Transverse colon (tissue), 4 donors: ENCODE measurements at regions not wholly inside any gene's neighbourhood (a gene's known extent, or its start where the extent isn't known, plus 50 kb on each side); places are given as distances from the start of the nearest gene placed in this dataset.

Source experiments
- DNase-seq: peaks from one replicate; pipeline ENCODE4 v3.0.0-alpha.2; 2019
- H3K27ac ChIP-seq, 4 donors: fragments of 200-600 bp; sonication (generic); 2 replicates each; pipeline ENCODE4 v1.5.1; 2016 to 2018; ENCODE audit warnings: inconsistent platforms in 4 of 4
- H3K27me3 ChIP-seq: fragments of 200-600 bp; sonication (generic); 2 replicates; pipeline ENCODE4 v1.5.1; 2017; ENCODE audit warnings: inconsistent platforms
- H3K36me3 ChIP-seq, 4 donors: fragments of 200-600 bp; sonication (generic); 2 replicates each; pipeline ENCODE4 v1.5.1; 2017 to 2019; ENCODE audit warnings: inconsistent platforms in 4 of 4
- H3K4me1 ChIP-seq, 4 donors: fragments of 200-600 bp; sonication (generic); 2 replicates each; pipeline ENCODE4 v1.5.1; 2017 to 2020; ENCODE audit warnings: inconsistent platforms in 4 of 4
- H3K4me3 ChIP-seq, 4 donors: fragments of 200-600 bp; sonication (generic); 1 replicate in 1 of 4; 2 replicates in 3 of 4; pipeline versions ENCODE4 v1.5.1 to v1.6.1; 2017 to 2019; ENCODE audit warnings: inconsistent platforms in 4 of 4
- H3K9me3 ChIP-seq, 2 donors: fragments of 200-600 bp; sonication (generic); 2 replicates each; pipeline ENCODE4 v1.5.1; 2017 to 2019; ENCODE audit warnings: inconsistent platforms in 2 of 2
- CTCF ChIP-seq, 5 experiments: fragments of 200-600 bp in 3 of 5; fragments of 450-650 bp in 2 of 5; sonication (generic) in 3 of 5; IDR thresholded peaks; 1 replicate in 2 of 5; 2 replicates in 3 of 5; pipeline ENCODE4 v1.5.1; 2016 to 2017; ENCODE audit warnings: antibody characterized with exemption in 5 of 5, inconsistent platforms in 3 of 5, mild to moderate bottlenecking in 2 of 5, moderate library complexity in 1 of 5
- EP300 ChIP-seq: sonication (generic); formaldehyde crosslinking; IDR thresholded peaks from one replicate; pipeline ENCODE4 v1.6.1; 2017; ENCODE audit warnings: antibody characterized with exemption, low read depth
- POLR2A ChIP-seq: fragments of 450-650 bp; IDR thresholded peaks from one replicate; pipeline ENCODE4 v1.6.1; 2016; ENCODE audit warnings: antibody characterized with exemption, mild to moderate bottlenecking, moderate library complexity
- POLR2AphosphoS5 ChIP-seq, 3 donors: sonication (generic); formaldehyde crosslinking; IDR thresholded peaks; one replicate each; pipeline ENCODE4 v1.6.1; 2016; ENCODE audit warnings: antibody characterized with exemption in 3 of 3
- whole genome bisulfite sequencing, 2 donors: methylation state at CpG; one replicate each; pipeline ENCODE4 v1.1.5; 2018; ENCODE audit warnings: low coverage in 1 of 2; 5-methylcytosine and 5-hydroxymethylcytosine counted together
- in situ Hi-C, 4 donors: fragments of 200-750 bp; cut with MboI; loops; one replicate each; pipeline versions ENCODE4 v1.15.0 to v1.15.1; 2017; ENCODE audit warnings: low sequenced_read_pairs in 3 of 4, low pct_ligation_motif_present in 1 of 4, low pct_unique_long_range_greater_than_20kb in 1 of 4
- intact Hi-C: fragments of 100-400 bp; cut with DNase I; formaldehyde crosslinking; loops from one replicate; pipeline ENCODE4 v1.15.1; 2023; ENCODE audit warnings: low total_unique reads

- intact Hi-C loops, result loop anchor here (5.0 kb wide), 1 partner anchor 903 kb away; no protein-coding TSS in a partner anchor
- H3K4me3 ChIP-seq, result no peak overlapping the region
- in situ Hi-C loops, result loop anchor here (25.0 kb wide), 3 partner anchors 593 to 918 kb away; no protein-coding TSS in a partner anchor
- WGBS, 2 donors, result 73 to 77% methylated on average over 5 to 8 of the region's 8 CpGs
- no peaks in the 10 kb centered on the region for H3K4me1 ChIP-seq
- no peaks in the 10 kb centered on the region for H3K36me3 ChIP-seq
- no peaks in the 10 kb centered on the region for H3K27me3 ChIP-seq
- TF ChIP-seq POLR2A (no peak), CTCF (IDR thresholded peaks at IDR 0.05) (no peak), POLR2AphosphoS5 (IDR thresholded peaks at IDR 0.05) (no peak), EP300 (no peak)
- no peaks in the 10 kb centered on the region for H3K9me3 ChIP-seq
- no peak overlapping the region for H3K27ac ChIP-seq
- DNase-seq, result no peak
These were observed 112.7 kb upstream of the BACE2 start for GRCh38 chr21:41055266-41055665.

GRCh38 chr21:41059871-41060270 is 108.1 kb upstream of the BACE2 start:
- 61 to 83% methylated on average over 3 to 6 of the region's 6 CpGs for WGBS, 2 donors
- no peak overlapping the region for H3K27ac ChIP-seq
- DNase-seq, result no peak
- no peaks in the 10 kb centered on the region for H3K4me1 ChIP-seq
- H3K4me3 ChIP-seq, result no peak overlapping the region
- in situ Hi-C loops (loop anchor here (25.0 kb wide), 3 partner anchors 598 to 923 kb away; no protein-coding TSS in a partner anchor), intact Hi-C loops (loop anchor here (5.0 kb wide), 1 partner anchor 908 kb away; no protein-coding TSS in a partner anchor)
- no peak for TF ChIP-seq POLR2AphosphoS5 (IDR thresholded peaks at IDR 0.05)
- no peak for TF ChIP-seq EP300
- no peak for TF ChIP-seq CTCF (IDR thresholded peaks at IDR 0.05)
- TF ChIP-seq POLR2A, result no peak
- no peaks in the 10 kb centered on the region for H3K9me3 ChIP-seq
- no peaks in the 10 kb centered on the region for H3K27me3 ChIP-seq
- no peaks in the 10 kb centered on the region for H3K36me3 ChIP-seq

DNA sequence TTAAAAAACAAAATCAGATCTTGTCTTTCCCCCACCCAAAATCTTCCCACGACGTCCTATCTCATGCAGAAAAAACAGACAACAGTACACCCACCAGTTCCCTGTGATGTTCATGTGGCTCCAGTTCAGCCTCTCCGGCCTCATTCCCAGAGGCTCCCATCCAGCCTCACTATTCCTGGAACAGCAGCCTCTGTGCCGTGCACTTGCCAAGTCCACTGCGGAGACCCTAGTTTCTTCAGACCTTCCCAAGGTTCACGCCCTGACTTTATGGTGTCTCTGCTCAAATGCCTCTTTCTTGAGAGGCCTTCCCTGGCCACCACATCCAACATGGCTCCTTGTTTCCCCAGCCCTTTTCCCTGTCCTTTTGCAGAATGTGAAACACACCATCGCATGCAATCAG is 106.3 kb upstream of the BACE2 start:
- Histone ChIP-seq H3K4me3 (no peak overlapping the region), H3K27me3 (no peaks in the 10 kb centered on the region), H3K27ac (no peak overlapping the region), H3K4me1 (no peaks in the 10 kb centered on the region), H3K36me3 (no peaks in the 10 kb centered on the region), H3K9me3 (no peaks in the 10 kb centered on the region)
- TF ChIP-seq POLR2AphosphoS5 (IDR thresholded peaks at IDR 0.05), result no peak
- WGBS, 2 donors, result 80 to 97% methylated on average over 5 to 7 of the region's 7 CpGs
- no peak for DNase-seq
- in situ Hi-C loops (loop anchor here (25.0 kb wide), 3 partner anchors 599 to 924 kb away; no protein-coding TSS in a partner anchor), intact Hi-C loops (no loop called here)

GRCh38 chr21:41064334-41064791 is 103.6 kb upstream of the BACE2 start:
- H3K4me1 ChIP-seq, result peaks cover 0 to 4% (median 0%) of the 10 kb centered on the region in 4 donors
- intact Hi-C loops (no loop called here), in situ Hi-C loops (loop anchor here (25.0 kb wide), 3 partner anchors 602 to 927 kb away; no protein-coding TSS in a partner anchor)
- H3K9me3 ChIP-seq, result no peaks in the 10 kb centered on the region
- no peak overlapping the region for H3K4me3 ChIP-seq
- TF ChIP-seq POLR2AphosphoS5 (IDR thresholded peaks at IDR 0.05), result no peak
- H3K27me3 ChIP-seq, result peaks cover 22% of the 10 kb centered on the region
- H3K27ac ChIP-seq, result no peak overlapping the region
- WGBS, 2 donors, result 69 to 85% methylated on average over 4 to 12 of the region's 12 CpGs
- no peaks in the 10 kb centered on the region for H3K36me3 ChIP-seq
- no peak for DNase-seq

DNA sequence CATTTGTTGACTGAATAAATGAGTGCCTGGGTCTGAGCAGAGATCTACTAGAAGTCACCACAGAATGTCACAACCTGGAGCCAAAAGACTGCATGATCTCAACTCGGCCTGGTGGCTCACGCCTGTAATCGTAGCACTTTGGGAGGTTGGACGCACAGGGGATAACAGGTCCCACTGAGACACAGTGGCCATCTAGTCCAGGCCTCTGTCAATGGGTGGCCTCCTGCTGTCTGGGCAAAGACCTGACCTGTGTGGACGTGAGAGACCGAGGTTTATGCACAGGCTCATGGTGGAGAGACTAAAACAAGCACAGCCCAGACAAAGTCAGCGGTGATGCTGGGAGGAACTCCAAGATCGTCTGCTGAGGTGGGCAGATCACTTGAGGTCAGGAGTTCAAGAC is 103.0 kb upstream of the BACE2 start:
- Histone ChIP-seq H3K27ac (no peak overlapping the region), H3K9me3 (no peaks in the 10 kb centered on the region), H3K4me1 (peaks cover 0 to 4% (median 0%) of the 10 kb centered on the region in 4 donors), H3K4me3 (no peak overlapping the region), H3K27me3 (peaks cover 28% of the 10 kb centered on the region), H3K36me3 (no peaks in the 10 kb centered on the region)
- no peak for TF ChIP-seq EP300
- no peak for TF ChIP-seq POLR2A
- TF ChIP-seq POLR2AphosphoS5 (IDR thresholded peaks at IDR 0.05), result no peak
- TF ChIP-seq CTCF (IDR thresholded peaks at IDR 0.05), result no peak
- in situ Hi-C loops, result loop anchor here (25.0 kb wide), 3 partner anchors 603 to 928 kb away; no protein-coding TSS in a partner anchor
- no peak for DNase-seq
- 87% methylated on average over 8 of the region's 8 CpGs; no CpG with 5 or more reads in 1 of the 2 donors for WGBS, 2 donors
- intact Hi-C loops, result no loop called here
